ENCODE measurements at regions not wholly inside any gene's neighbourhood (a gene's known extent, or its start where the extent isn't known, plus 50 kb on each side); places are given as distances from the start of the nearest gene placed in this dataset.

- TF ChIP-seq CTCF (IDR thresholded peaks at IDR 0.05 in 4 of 5, conservative IDR thresholded peaks at IDR 0.05 in 1 of 5) (no peak), POLR2A (IDR thresholded peaks at IDR 0.05) (no peak)
Measured at GRCh38 chr3:147654827-147655226, 245.7 kb downstream of the ZIC1 start.
